GM12878 (cell line): ENCODE measurements at regions not wholly inside any gene's neighbourhood (a gene's known extent, or its start where the extent isn't known, plus 50 kb on each side); places are given as distances from the start of the nearest gene placed in this dataset.

ENCODE experiments used
- BRCA1 ChIP-seq: IDR thresholded peaks from 2 replicates; pipeline ENCODE4 v1.6.1; 2011; ENCODE audit warnings: low read depth, low read length, improper control_type of control experiment
- CTCF ChIP-seq, 3 experiments: IDR thresholded peaks in 2 of 3; conservative IDR thresholded peaks in 1 of 3; 2 replicates each; pipeline ENCODE4 v1.5.1; 2011; ENCODE audit warnings: low read depth in 3 of 3, low read length in 3 of 3, mild to moderate bottlenecking in 3 of 3, control low read depth in 2 of 3, moderate library complexity in 2 of 3, inconsistent platforms in 1 of 3, mixed read lengths in 1 of 3; ENCODE audit not compliant: control insufficient read depth in 2 of 3, insufficient read depth in 1 of 3; ENCODE audit errors: extremely low read depth in 1 of 3
- GABPA ChIP-seq: IDR thresholded peaks from 2 replicates; pipeline ENCODE4 v1.6.1; 2014; ENCODE audit warnings: antibody characterized with exemption, low read depth, mild to moderate bottlenecking, inconsistent platforms
- HDGF ChIP-seq: fragments of 450-650 bp; IDR thresholded peaks from 2 replicates; pipeline ENCODE4 v1.6.1; 2016; ENCODE audit warnings: antibody characterized with exemption
- IRF4 ChIP-seq: IDR thresholded peaks from 2 replicates; pipeline ENCODE4 v1.6.1; 2011; ENCODE audit warnings: low read depth, low read length
- KDM1A ChIP-seq: fragments of 200-600 bp; sonication (generic); IDR thresholded peaks from 2 replicates; pipeline ENCODE4 v1.6.1; 2016; ENCODE audit warnings: borderline replicate concordance
- NKRF ChIP-seq: fragments of 450-650 bp; conservative IDR thresholded peaks from 2 replicates; pipeline ENCODE4 v1.6.1; 2017; ENCODE audit warnings: mild to moderate bottlenecking, moderate library complexity
- PKNOX1 ChIP-seq: fragments of 450-650 bp; IDR thresholded peaks from 2 replicates; pipeline ENCODE4 v1.6.1; 2016; ENCODE audit warnings: mild to moderate bottlenecking
- REST ChIP-seq: IDR thresholded peaks from 2 replicates; pipeline ENCODE4 v1.6.1; 2012; ENCODE audit warnings: mild to moderate bottlenecking, low read depth, low read length
- RFX5 ChIP-seq: IDR thresholded peaks from 2 replicates; pipeline ENCODE4 v1.6.1; 2011; ENCODE audit warnings: low read depth, low read length, improper control_type of control experiment
- SREBF2 ChIP-seq: IDR thresholded peaks from 2 replicates; pipeline ENCODE4 v1.6.1; 2012; ENCODE audit warnings: mild to moderate bottlenecking, low read length

- TF ChIP-seq REST, result no peak
- no peak for TF ChIP-seq GABPA
- TF ChIP-seq KDM1A, result no peak
- no peak for TF ChIP-seq PKNOX1
- TF ChIP-seq NKRF, result no peak
- TF ChIP-seq RFX5, result no peak
- TF ChIP-seq SREBF2, result no peak
- TF ChIP-seq CTCF (IDR thresholded peaks at IDR 0.05 in 2 of 3, conservative IDR thresholded peaks at IDR 0.05 in 1 of 3; ENCODE audit: control insufficient read depth in 2 of 3, extremely low read depth in 1 of 3, insufficient read depth in 1 of 3, low read depth in 3 of 3, low read length in 3 of 3), result no peak
- no peak for TF ChIP-seq HDGF
- TF ChIP-seq BRCA1, result no peak
- no peak for TF ChIP-seq IRF4
Measured at GRCh38 chr19:30997222-30997621, 352.0 kb downstream of the TSHZ3 start.
